Kidney (tissue), 13 donors: ENCODE measurements at regions not wholly inside any gene's neighbourhood (a gene's known extent, or its start where the extent isn't known, plus 50 kb on each side); places are given as distances from the start of the nearest gene placed in this dataset.
"Not testable (repeated sequence)": the region's sequence is repeated elsewhere in the genome, so short reads cannot be mapped to it uniquely, and the experiment has no call there.

ENCODE experiments used
- DNase-seq, 5 donors: peaks; one replicate each; pipeline ENCODE4 v3.0.0-alpha.2; 2013 to 2020
- FAIRE-seq: peaks from 2 replicates; lab custom pipeline; 2012; peaks lifted over from hg19 to GRCh38; lab: Jason Lieb, UNC
- H3K27ac ChIP-seq, 2 donors: one replicate each; pipeline ENCODE4 v1.7.0; 2013; ENCODE audit warnings: low read depth in 2 of 2, low read length in 2 of 2, inconsistent platforms in 1 of 2
- H3K27me3 ChIP-seq: one replicate; pipeline ENCODE4 v1.7.1; 2013; ENCODE audit warnings: low read length, inconsistent platforms; ENCODE audit not compliant: control insufficient read depth, insufficient read depth
- H3K36me3 ChIP-seq, 3 donors: one replicate each; pipeline versions ENCODE4 v1.7.0 to v1.7.1; 2013; ENCODE audit warnings: low read length in 3 of 3, control low read depth in 1 of 3, inconsistent platforms in 1 of 3; ENCODE audit not compliant: insufficient read depth in 3 of 3, control insufficient read depth in 2 of 3
- H3K4me1 ChIP-seq, 3 donors: one replicate each; pipeline versions ENCODE4 v1.7.0 to v1.7.1; 2013; ENCODE audit warnings: low read length in 3 of 3, inconsistent platforms in 1 of 3, low read depth in 1 of 3; ENCODE audit not compliant: control insufficient read depth in 2 of 3, insufficient read depth in 2 of 3
- H3K4me3 ChIP-seq, 3 donors: one replicate each; pipeline versions ENCODE4 v1.7.0 to v1.8.1; 2013; ENCODE audit warnings: low read length in 3 of 3, control low read depth in 1 of 3, inconsistent platforms in 1 of 3
- H3K9ac ChIP-seq, 3 donors: one replicate each; pipeline versions ENCODE4 v1.7.0 to v1.7.1; 2013; ENCODE audit warnings: low read length in 3 of 3, control low read depth in 1 of 3, inconsistent platforms in 1 of 3
- H3K9me3 ChIP-seq, 3 donors: one replicate each; pipeline versions ENCODE4 v1.7.0 to v1.7.1; 2013; ENCODE audit warnings: low read length in 3 of 3, control low read depth in 1 of 3, inconsistent platforms in 1 of 3; ENCODE audit not compliant: control insufficient read depth in 2 of 3, insufficient read depth in 1 of 3
- CTCF ChIP-seq: IDR thresholded peaks from 3 replicates; pipeline ENCODE4 v1.5.1; 2012; ENCODE audit warnings: mild to moderate bottlenecking, moderate library complexity, borderline replicate concordance; ENCODE audit not compliant: insufficient read depth; ENCODE audit errors: extremely low read depth
- intact Hi-C: fragments of 100-400 bp; cut with DNase I; formaldehyde crosslinking; loops from one replicate; pipeline ENCODE4 v1.11.1; 2022
- donor health status: control.
- donor health status: control.
- donor health status: control.
- donor health status: control.
- donor health status: control.
- donor health status: DM: yes; HTN: yes; CAD: no.
- donor health status: Normal renal cell carcinoma (clear cell type).

- H3K9ac ChIP-seq: no peak overlapping the region
- no peaks in the 10 kb centered on the region for H3K27me3 ChIP-seq
- FAIRE-seq (no peak), DNase-seq (no peak)
- H3K9me3 ChIP-seq: no peaks in the 10 kb centered on the region
- H3K4me1 ChIP-seq: no peaks in the 10 kb centered on the region
- no peak overlapping the region for H3K4me3 ChIP-seq
- no peak for TF ChIP-seq CTCF
- intact Hi-C loops: no loop called here
- H3K27ac ChIP-seq: no peak overlapping the region
- H3K36me3 ChIP-seq: no peaks in the 10 kb centered on the region
Measured at GRCh38 chr2:48050711-48051110, 144.4 kb upstream of the FBXO11 start.

GRCh38 chr2:48059975-48060374, 153.7 kb upstream of the FBXO11 start:
- H3K36me3 ChIP-seq: no peaks in the 10 kb centered on the region
- FAIRE-seq (no peak), DNase-seq (no peak)
- intact Hi-C loops: no loop called here
- H3K4me3 ChIP-seq: no peak overlapping the region
- H3K9me3 ChIP-seq: no peaks in the 10 kb centered on the region
- H3K27ac ChIP-seq: no peak overlapping the region
- TF ChIP-seq CTCF: no peak
- H3K4me1 ChIP-seq: no peaks in the 10 kb centered on the region
- H3K27me3 ChIP-seq: no peaks in the 10 kb centered on the region
- no peak overlapping the region for H3K9ac ChIP-seq

GRCh38 chr2:48061656-48062055, 155.4 kb upstream of the FBXO11 start:
- H3K9ac ChIP-seq, intact Hi-C loops, FAIRE-seq, H3K4me1 ChIP-seq, H3K4me3 ChIP-seq, H3K27ac ChIP-seq, DNase-seq, H3K9me3 ChIP-seq, H3K36me3 ChIP-seq, H3K27me3 ChIP-seq: not testable (repeated sequence)

GRCh38 chr2:48065096-48065495, 158.8 kb upstream of the FBXO11 start:
- TF ChIP-seq CTCF: no peak
- DNase-seq (no peak), FAIRE-seq (no peak)
- Histone ChIP-seq H3K27me3 (no peaks in the 10 kb centered on the region), H3K4me1 (no peaks in the 10 kb centered on the region), H3K36me3 (no peaks in the 10 kb centered on the region), H3K27ac (no peak overlapping the region), H3K9ac (no peak overlapping the region), H3K4me3 (no peak overlapping the region), H3K9me3 (no peaks in the 10 kb centered on the region)
- intact Hi-C loops: no loop called here
